HEK293 (cell line): ENCODE measurements at regions not wholly inside any gene's neighbourhood (a gene's known extent, or its start where the extent isn't known, plus 50 kb on each side); places are given as distances from the start of the nearest gene placed in this dataset.

Experiments
- CTCF ChIA-PET: fragments of 350-600 bp; formaldehyde crosslinking; extraction: SDS; loops from one replicate; lab custom pipeline; 2021; ENCODE audit warnings: antibody characterized with exemption; lab: Yijun Ruan, JAX
- POLR2A ChIA-PET: fragments of 300-600 bp; formaldehyde crosslinking; extraction: SDS; loops from one replicate; lab custom pipeline; 2020; ENCODE audit warnings: antibody characterized with exemption, inconsistent platforms; lab: Yijun Ruan, JAX
- H3K27ac ChIP-seq: fragments of 200-500 bp; sonication (Bioruptor generic); 2 replicates; pipeline ENCODE4 v1.5.1; 2014; ENCODE audit warnings: low read depth, low read length, control low read depth, inconsistent platforms; ENCODE audit errors: extremely low read depth
- H3K36me3 ChIP-seq, 2 experiments: fragments of 200-500 bp in 1 of 2; sonication (Bioruptor generic) in 1 of 2; 1 replicate in 1 of 2; 2 replicates in 1 of 2; pipeline ENCODE4 v1.5.1; 2014 to 2017; ENCODE audit warnings: inconsistent platforms in 2 of 2, low read length in 2 of 2; ENCODE audit not compliant: control insufficient read depth in 2 of 2, insufficient read depth in 1 of 2
- H3K4me1 ChIP-seq: fragments of 200-500 bp; sonication (Bioruptor generic); 2 replicates; pipeline ENCODE4 v1.5.1; 2014; ENCODE audit warnings: mild to moderate bottlenecking, low read length, inconsistent platforms; ENCODE audit not compliant: control insufficient read depth, insufficient read depth
- H3K4me3 ChIP-seq: 2 replicates; pipeline ENCODE4 v1.5.1; 2011; ENCODE audit warnings: low read depth, mild to moderate bottlenecking, control low read depth, low read length, moderate library complexity
- H3K9me3 ChIP-seq: fragments of 200-500 bp; sonication (Bioruptor generic); 2 replicates; pipeline ENCODE4 v1.5.1; 2014; ENCODE audit warnings: low read depth, low read length, inconsistent platforms; ENCODE audit not compliant: control insufficient read depth, insufficient read depth
- GLIS2 ChIP-seq: fragments of 450-650 bp; formaldehyde crosslinking; IDR thresholded peaks from 2 replicates; pipeline ENCODE4 v1.5.1; 2016; ENCODE audit warnings: missing biosample characterization, missing genetic modification characterization
- HOXA7 ChIP-seq: sonication (generic); formaldehyde crosslinking; IDR thresholded peaks from 2 replicates; pipeline ENCODE4 v1.8.1; 2022; ENCODE audit warnings: missing genetic modification reagents, borderline replicate concordance
- KLF1 ChIP-seq: fragments of 450-650 bp; formaldehyde crosslinking; IDR thresholded peaks from 2 replicates; pipeline ENCODE4 v1.5.1; 2016; ENCODE audit warnings: missing biosample characterization, missing genetic modification characterization
- KLF7 ChIP-seq: fragments of 450-650 bp; formaldehyde crosslinking; IDR thresholded peaks from 2 replicates; pipeline ENCODE4 v1.5.1; 2016; ENCODE audit warnings: missing biosample characterization, missing genetic modification characterization, borderline replicate concordance
- KLF9 ChIP-seq: fragments of 450-650 bp; formaldehyde crosslinking; IDR thresholded peaks from 2 replicates; pipeline ENCODE4 v1.5.1; 2016; ENCODE audit warnings: missing biosample characterization, missing genetic modification characterization, low read depth
- OSR2 ChIP-seq: fragments of 450-650 bp; formaldehyde crosslinking; IDR thresholded peaks from 2 replicates; pipeline ENCODE4 v1.5.1; 2016; ENCODE audit warnings: missing biosample characterization, missing genetic modification characterization
- PATZ1 ChIP-seq: fragments of 450-650 bp; formaldehyde crosslinking; IDR thresholded peaks from 2 replicates; pipeline ENCODE4 v1.5.1; 2016; ENCODE audit warnings: missing biosample characterization, missing genetic modification characterization
- SALL2 ChIP-seq: fragments of 450-650 bp; formaldehyde crosslinking; IDR thresholded peaks from 2 replicates; pipeline ENCODE4 v1.5.0; 2017; ENCODE audit warnings: missing biosample characterization, mild to moderate bottlenecking, missing genetic modification characterization, borderline replicate concordance
- ZFP69B ChIP-seq: fragments of 450-650 bp; formaldehyde crosslinking; IDR thresholded peaks from 2 replicates; pipeline ENCODE4 v1.5.1; 2016; ENCODE audit warnings: missing biosample characterization, missing genetic modification characterization
- ZNF10 ChIP-seq: fragments of 450-650 bp; formaldehyde crosslinking; IDR thresholded peaks from 2 replicates; pipeline ENCODE4 v1.5.1; 2017; ENCODE audit warnings: missing biosample characterization, missing genetic modification characterization
- ZNF221 ChIP-seq: fragments of 450-650 bp; formaldehyde crosslinking; IDR thresholded peaks from 2 replicates; pipeline ENCODE4 v1.5.1; 2017; ENCODE audit warnings: missing biosample characterization, missing genetic modification characterization, borderline replicate concordance
- ZNF223 ChIP-seq: fragments of 450-650 bp; formaldehyde crosslinking; IDR thresholded peaks from 2 replicates; pipeline ENCODE4 v1.5.1; 2016; ENCODE audit warnings: missing biosample characterization, missing genetic modification characterization
- ZNF239 ChIP-seq: fragments of 450-650 bp; formaldehyde crosslinking; IDR thresholded peaks from 2 replicates; pipeline ENCODE4 v1.5.1; 2016; ENCODE audit warnings: missing biosample characterization, missing genetic modification characterization
- ZNF24 ChIP-seq: fragments of 450-650 bp; formaldehyde crosslinking; IDR thresholded peaks from 2 replicates; pipeline ENCODE4 v1.5.1; 2016; ENCODE audit warnings: missing biosample characterization, missing genetic modification characterization
- ZNF335 ChIP-seq: fragments of 450-650 bp; formaldehyde crosslinking; conservative IDR thresholded peaks from 2 replicates; pipeline ENCODE4 v1.5.1; 2016; ENCODE audit warnings: missing biosample characterization, missing genetic modification characterization
- ZNF548 ChIP-seq: fragments of 450-650 bp; formaldehyde crosslinking; IDR thresholded peaks from 2 replicates; pipeline ENCODE4 v1.5.1; 2016; ENCODE audit warnings: missing biosample characterization, missing genetic modification characterization
- ZNF558 ChIP-seq: fragments of 450-650 bp; formaldehyde crosslinking; IDR thresholded peaks from 2 replicates; pipeline ENCODE4 v1.5.1; 2016; ENCODE audit warnings: missing biosample characterization, missing genetic modification characterization
- ZNF639 ChIP-seq: fragments of 450-650 bp; formaldehyde crosslinking; IDR thresholded peaks from 2 replicates; pipeline ENCODE4 v1.5.1; 2016; ENCODE audit warnings: missing biosample characterization, missing genetic modification characterization
- ZNF692 ChIP-seq: fragments of 450-650 bp; formaldehyde crosslinking; IDR thresholded peaks from 2 replicates; pipeline ENCODE4 v1.5.1; 2016; ENCODE audit warnings: missing biosample characterization, missing genetic modification characterization
- ZNF707 ChIP-seq: fragments of 450-650 bp; formaldehyde crosslinking; IDR thresholded peaks from 2 replicates; pipeline ENCODE4 v1.5.1; 2016; ENCODE audit warnings: missing biosample characterization, missing genetic modification characterization
- ZNF747 ChIP-seq: fragments of 450-650 bp; formaldehyde crosslinking; IDR thresholded peaks from 2 replicates; pipeline ENCODE4 v1.5.1; 2016; ENCODE audit warnings: missing biosample characterization, missing genetic modification characterization
- ZNF791 ChIP-seq: fragments of 450-650 bp; formaldehyde crosslinking; IDR thresholded peaks from 2 replicates; pipeline ENCODE4 v1.5.1; 2016; ENCODE audit warnings: missing biosample characterization, missing genetic modification characterization
- ZNF837 ChIP-seq: fragments of 450-650 bp; formaldehyde crosslinking; IDR thresholded peaks from 2 replicates; pipeline ENCODE4 v1.5.1; 2016; ENCODE audit warnings: missing biosample characterization, missing genetic modification characterization
- ZSCAN23 ChIP-seq: fragments of 450-650 bp; formaldehyde crosslinking; IDR thresholded peaks from 2 replicates; pipeline ENCODE4 v1.5.1; 2016; ENCODE audit warnings: missing biosample characterization, missing genetic modification characterization
- TF ChIP-seq, protein P1 (sequence below): fragments of 450-650 bp; formaldehyde crosslinking; IDR thresholded peaks from 2 replicates; pipeline ENCODE4 v1.5.1; 2016; ENCODE audit warnings: missing biosample characterization, missing genetic modification characterization, low read depth

DNA sequence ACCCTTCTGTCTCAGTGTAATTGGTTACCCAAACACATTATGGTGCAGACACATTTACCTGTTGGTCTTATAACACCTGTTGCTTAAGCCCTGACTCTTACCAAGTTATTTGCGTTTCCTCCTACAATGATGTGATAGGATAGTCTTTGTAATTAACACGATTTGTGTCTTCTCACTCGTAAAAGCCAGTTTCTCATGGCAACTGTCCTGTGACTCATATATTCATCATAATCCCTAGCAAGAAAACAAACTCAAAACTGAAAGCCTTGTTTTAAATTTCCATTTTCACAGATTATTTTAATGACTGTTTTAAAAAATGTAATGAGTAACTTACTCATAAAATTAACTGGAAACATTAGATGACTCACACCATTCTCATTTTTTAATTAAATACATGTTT lies 495.2 kb downstream of the NLGN4X start:
- H3K36me3 ChIP-seq, result no peaks in the 10 kb centered on the region
- H3K4me3 ChIP-seq, result no peak overlapping the region
- H3K4me1 ChIP-seq, result no peaks in the 10 kb centered on the region
- H3K27ac ChIP-seq, result no peak overlapping the region
- ChIA-PET POLR2A (no interaction called here), CTCF (no interaction called here)
- no peaks in the 10 kb centered on the region for H3K9me3 ChIP-seq
- no peak for TF ChIP-seq PATZ1
- no peak for TF ChIP-seq ZNF707 (tag by site-specific recombination)
- TF ChIP-seq ZFP69B (tag by site-specific recombination), result no peak
- no peak for TF ChIP-seq KLF1 (tag by site-specific recombination)
- TF ChIP-seq ZNF24 (tag by site-specific recombination), result no peak
- TF ChIP-seq ZNF747 (tag by site-specific recombination), result no peak
- TF ChIP-seq ZNF558 (tag by site-specific recombination), result no peak
- TF ChIP-seq SALL2 (tag by site-specific recombination), result no peak
- TF ChIP-seq, protein P1, sequence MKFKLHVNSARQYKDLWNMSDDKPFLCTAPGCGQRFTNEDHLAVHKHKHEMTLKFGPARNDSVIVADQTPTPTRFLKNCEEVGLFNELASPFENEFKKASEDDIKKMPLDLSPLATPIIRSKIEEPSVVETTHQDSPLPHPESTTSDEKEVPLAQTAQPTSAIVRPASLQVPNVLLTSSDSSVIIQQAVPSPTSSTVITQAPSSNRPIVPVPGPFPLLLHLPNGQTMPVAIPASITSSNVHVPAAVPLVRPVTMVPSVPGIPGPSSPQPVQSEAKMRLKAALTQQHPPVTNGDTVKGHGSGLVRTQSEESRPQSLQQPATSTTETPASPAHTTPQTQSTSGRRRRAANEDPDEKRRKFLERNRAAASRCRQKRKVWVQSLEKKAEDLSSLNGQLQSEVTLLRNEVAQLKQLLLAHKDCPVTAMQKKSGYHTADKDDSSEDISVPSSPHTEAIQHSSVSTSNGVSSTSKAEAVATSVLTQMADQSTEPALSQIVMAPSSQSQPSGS (tag by site-specific recombination), result no peak
- no peak for TF ChIP-seq ZNF692 (tag by site-specific recombination)
- TF ChIP-seq OSR2 (tag by site-specific recombination), result no peak
- no peak for TF ChIP-seq GLIS2 (tag by site-specific recombination)
- TF ChIP-seq KLF9 (tag by site-specific recombination), result no peak
- TF ChIP-seq ZNF221 (tag by site-specific recombination), result no peak

GRCh38 chrX:5730556-5730955 lies 498.1 kb downstream of the NLGN4X start:
- Histone ChIP-seq H3K9me3 (no peaks in the 10 kb centered on the region), H3K27ac (no peak overlapping the region), H3K4me3 (no peak overlapping the region), H3K4me1 (no peaks in the 10 kb centered on the region), H3K36me3 (no peaks in the 10 kb centered on the region)
- CTCF ChIA-PET, result no interaction called here
- POLR2A ChIA-PET, result no interaction called here
- no peak for TF ChIP-seq ZNF639 (tag by site-specific recombination)
- TF ChIP-seq ZNF747 (tag by site-specific recombination), result no peak
- no peak for TF ChIP-seq ZNF223
- no peak for TF ChIP-seq ZSCAN23 (tag by site-specific recombination)
- no peak for TF ChIP-seq HOXA7 (CRISPR knock-in tag)
- TF ChIP-seq ZNF837 (tag by site-specific recombination), result no peak
- TF ChIP-seq ZNF10 (tag by site-specific recombination), result no peak
- no peak for TF ChIP-seq ZNF548
- TF ChIP-seq KLF7 (tag by site-specific recombination), result no peak
- TF ChIP-seq ZNF791, result no peak
- no peak for TF ChIP-seq ZNF558 (tag by site-specific recombination)
- no peak for TF ChIP-seq ZNF335 (tag by site-specific recombination)
- no peak for TF ChIP-seq ZNF239 (tag by site-specific recombination)
